HEK293 (cell line): ENCODE measurements at regions not wholly inside any gene's neighbourhood (a gene's known extent, or its start where the extent isn't known, plus 50 kb on each side); places are given as distances from the start of the nearest gene placed in this dataset.

Source experiments
- CTCF ChIA-PET: fragments of 350-600 bp; formaldehyde crosslinking; extraction: SDS; loops from one replicate; lab custom pipeline; 2021; ENCODE audit warnings: antibody characterized with exemption; lab: Yijun Ruan, JAX
- POLR2A ChIA-PET: fragments of 300-600 bp; formaldehyde crosslinking; extraction: SDS; loops from one replicate; lab custom pipeline; 2020; ENCODE audit warnings: antibody characterized with exemption, inconsistent platforms; lab: Yijun Ruan, JAX
- H3K27ac ChIP-seq: fragments of 200-500 bp; sonication (Bioruptor generic); 2 replicates; pipeline ENCODE4 v1.5.1; 2014; ENCODE audit warnings: low read depth, low read length, control low read depth, inconsistent platforms; ENCODE audit errors: extremely low read depth
- H3K36me3 ChIP-seq, 2 experiments: fragments of 200-500 bp in 1 of 2; sonication (Bioruptor generic) in 1 of 2; 1 replicate in 1 of 2; 2 replicates in 1 of 2; pipeline ENCODE4 v1.5.1; 2014 to 2017; ENCODE audit warnings: inconsistent platforms in 2 of 2, low read length in 2 of 2; ENCODE audit not compliant: control insufficient read depth in 2 of 2, insufficient read depth in 1 of 2
- H3K4me1 ChIP-seq: fragments of 200-500 bp; sonication (Bioruptor generic); 2 replicates; pipeline ENCODE4 v1.5.1; 2014; ENCODE audit warnings: mild to moderate bottlenecking, low read length, inconsistent platforms; ENCODE audit not compliant: control insufficient read depth, insufficient read depth
- H3K4me3 ChIP-seq: 2 replicates; pipeline ENCODE4 v1.5.1; 2011; ENCODE audit warnings: low read depth, mild to moderate bottlenecking, control low read depth, low read length, moderate library complexity
- H3K9me3 ChIP-seq: fragments of 200-500 bp; sonication (Bioruptor generic); 2 replicates; pipeline ENCODE4 v1.5.1; 2014; ENCODE audit warnings: low read depth, low read length, inconsistent platforms; ENCODE audit not compliant: control insufficient read depth, insufficient read depth
- BCL11B ChIP-seq: fragments of 450-650 bp; formaldehyde crosslinking; IDR thresholded peaks from 2 replicates; pipeline ENCODE4 v1.5.1; 2016; ENCODE audit warnings: low read depth, missing biosample characterization, missing genetic modification characterization
- BCL6B ChIP-seq: fragments of 450-650 bp; formaldehyde crosslinking; IDR thresholded peaks from 2 replicates; pipeline ENCODE4 v1.5.1; 2017; ENCODE audit warnings: missing biosample characterization, missing genetic modification characterization
- CTCF ChIP-seq: fragments of 450-650 bp; formaldehyde crosslinking; IDR thresholded peaks from 2 replicates; pipeline ENCODE4 v1.5.1; 2016; ENCODE audit warnings: missing biosample characterization, missing genetic modification characterization
- GLI2 ChIP-seq: fragments of 450-650 bp; formaldehyde crosslinking; IDR thresholded peaks from 2 replicates; pipeline ENCODE4; 2017; ENCODE audit warnings: missing biosample characterization, missing genetic modification characterization, low read depth, borderline replicate concordance
- INSM2 ChIP-seq: fragments of 450-650 bp; formaldehyde crosslinking; IDR thresholded peaks from 2 replicates; pipeline ENCODE4 v1.5.1; 2016; ENCODE audit warnings: missing biosample characterization, missing genetic modification characterization
- MZF1 ChIP-seq: fragments of 450-650 bp; formaldehyde crosslinking; IDR thresholded peaks from 2 replicates; pipeline ENCODE4 v1.5.1; 2017; ENCODE audit warnings: missing biosample characterization, missing genetic modification characterization, borderline replicate concordance
- SALL2 ChIP-seq: fragments of 450-650 bp; formaldehyde crosslinking; IDR thresholded peaks from 2 replicates; pipeline ENCODE4 v1.5.0; 2017; ENCODE audit warnings: missing biosample characterization, mild to moderate bottlenecking, missing genetic modification characterization, borderline replicate concordance
- SCRT2 ChIP-seq: fragments of 450-650 bp; formaldehyde crosslinking; IDR thresholded peaks from 2 replicates; pipeline ENCODE4 v1.5.1; 2016; ENCODE audit warnings: missing biosample characterization, missing genetic modification characterization
- TSHZ1 ChIP-seq: fragments of 450-650 bp; formaldehyde crosslinking; IDR thresholded peaks from 2 replicates; pipeline ENCODE4 v1.5.1; 2016; ENCODE audit warnings: missing biosample characterization, missing genetic modification characterization, borderline replicate concordance
- ZBTB7A ChIP-seq: fragments of 450-650 bp; formaldehyde crosslinking; IDR thresholded peaks from 2 replicates; pipeline ENCODE4 v1.5.1; 2016; ENCODE audit warnings: low read depth, missing biosample characterization, missing genetic modification characterization
- ZFP3 ChIP-seq: fragments of 450-650 bp; formaldehyde crosslinking; IDR thresholded peaks from 2 replicates; pipeline ENCODE4 v1.5.1; 2016; ENCODE audit warnings: low read depth, missing biosample characterization, missing genetic modification characterization
- ZNF121 ChIP-seq: fragments of 450-650 bp; formaldehyde crosslinking; IDR thresholded peaks from 2 replicates; pipeline ENCODE4 v1.5.1; 2016; ENCODE audit warnings: missing biosample characterization, missing genetic modification characterization
- ZNF157 ChIP-seq: fragments of 450-650 bp; formaldehyde crosslinking; IDR thresholded peaks from 2 replicates; pipeline ENCODE4 v1.5.1; 2016; ENCODE audit warnings: missing biosample characterization, missing genetic modification characterization
- ZNF174 ChIP-seq: fragments of 450-650 bp; formaldehyde crosslinking; IDR thresholded peaks from 2 replicates; pipeline ENCODE4 v1.5.0; 2017; ENCODE audit warnings: missing biosample characterization, mild to moderate bottlenecking, missing genetic modification characterization
- ZNF341 ChIP-seq: fragments of 450-650 bp; formaldehyde crosslinking; IDR thresholded peaks from 2 replicates; pipeline ENCODE4; 2016; ENCODE audit warnings: low read depth, missing biosample characterization, missing genetic modification characterization
- ZNF354C ChIP-seq: fragments of 450-650 bp; formaldehyde crosslinking; IDR thresholded peaks from 2 replicates; pipeline ENCODE4 v1.5.1; 2016; ENCODE audit warnings: missing biosample characterization, missing genetic modification characterization, low read depth, borderline replicate concordance
- ZNF558 ChIP-seq: fragments of 450-650 bp; formaldehyde crosslinking; IDR thresholded peaks from 2 replicates; pipeline ENCODE4 v1.5.1; 2016; ENCODE audit warnings: missing biosample characterization, missing genetic modification characterization
- ZNF623 ChIP-seq: fragments of 450-650 bp; formaldehyde crosslinking; IDR thresholded peaks from 2 replicates; pipeline ENCODE4 v1.5.1; 2016; ENCODE audit warnings: missing biosample characterization, missing genetic modification characterization
- ZNF626 ChIP-seq: fragments of 450-650 bp; sonication (Bioruptor Pico); formaldehyde crosslinking; IDR thresholded peaks from 2 replicates; pipeline ENCODE4 v1.5.1; 2018; ENCODE audit warnings: missing biosample characterization, missing genetic modification characterization, inconsistent platforms
- ZNF645 ChIP-seq: fragments of 450-650 bp; formaldehyde crosslinking; IDR thresholded peaks from 2 replicates; pipeline ENCODE4; 2016; ENCODE audit warnings: missing biosample characterization, missing genetic modification characterization
- ZNF654 ChIP-seq: fragments of 450-650 bp; formaldehyde crosslinking; IDR thresholded peaks from 2 replicates; pipeline ENCODE4 v1.5.1; 2016; ENCODE audit warnings: low read depth, missing biosample characterization, missing genetic modification characterization
- ZNF791 ChIP-seq: fragments of 450-650 bp; formaldehyde crosslinking; IDR thresholded peaks from 2 replicates; pipeline ENCODE4 v1.5.1; 2016; ENCODE audit warnings: missing biosample characterization, missing genetic modification characterization
- ZNF837 ChIP-seq: fragments of 450-650 bp; formaldehyde crosslinking; IDR thresholded peaks from 2 replicates; pipeline ENCODE4 v1.5.1; 2016; ENCODE audit warnings: missing biosample characterization, missing genetic modification characterization
- ZSCAN18 ChIP-seq: fragments of 450-650 bp; formaldehyde crosslinking; IDR thresholded peaks from 2 replicates; pipeline ENCODE4 v1.5.1; 2016; ENCODE audit warnings: missing biosample characterization, missing genetic modification characterization
- ZXDB ChIP-seq: fragments of 450-650 bp; formaldehyde crosslinking; IDR thresholded peaks from 2 replicates; pipeline ENCODE4 v1.5.1; 2016; ENCODE audit warnings: missing biosample characterization, missing genetic modification characterization

- TF ChIP-seq CTCF (tag by site-specific recombination) (no peak), ZNF121 (tag by site-specific recombination) (no peak), INSM2 (tag by site-specific recombination) (no peak), ZNF157 (tag by site-specific recombination) (no peak), GLI2 (no peak), TSHZ1 (tag by site-specific recombination) (no peak)
Observed at GRCh38 chr12:24546084-24546483, 402.8 kb downstream of the BCAT1 start (continued).

- CTCF ChIA-PET = interaction anchor here (0.6 to 1.0 kb wide), 3 partner anchors 26 to 1421 kb away, joined by 3 to 5 read pairs (median 3); no protein-coding TSS in a partner anchor
- Histone ChIP-seq H3K4me3 (no peak overlapping the region), H3K9me3 (no peaks in the 10 kb centered on the region), H3K36me3 (no peaks in the 10 kb centered on the region), H3K27ac (no peak overlapping the region), H3K4me1 (no peaks in the 10 kb centered on the region)
- POLR2A ChIA-PET = no interaction called here
- no peak for TF ChIP-seq ZNF174 (tag by site-specific recombination)
- no peak for TF ChIP-seq ZNF354C
- no peak for TF ChIP-seq ZNF654 (tag by site-specific recombination)
- TF ChIP-seq ZNF837 (tag by site-specific recombination) = no peak
- TF ChIP-seq ZSCAN18 (tag by site-specific recombination) = no peak
- TF ChIP-seq ZNF645 (tag by site-specific recombination) = no peak
- TF ChIP-seq ZXDB (tag by site-specific recombination) = no peak
- no peak for TF ChIP-seq BCL6B (tag by site-specific recombination)
- no peak for TF ChIP-seq SALL2 (tag by site-specific recombination)
- no peak for TF ChIP-seq BCL11B (tag by site-specific recombination)
- TF ChIP-seq MZF1 = no peak
- no peak for TF ChIP-seq ZFP3 (tag by site-specific recombination)
- no peak for TF ChIP-seq ZNF626 (tag by site-specific recombination)
- no peak for TF ChIP-seq ZNF341
- no peak for TF ChIP-seq ZBTB7A
- no peak for TF ChIP-seq SCRT2 (tag by site-specific recombination)
- no peak for TF ChIP-seq ZNF791
- TF ChIP-seq ZNF623 = no peak
- TF ChIP-seq ZNF558 (tag by site-specific recombination) = no peak
Observed at GRCh38 chr12:24544368-24544767, 404.5 kb downstream of the BCAT1 start.
